GM12801 (cell line): ENCODE measurements at regions not wholly inside any gene's neighbourhood (a gene's known extent, or its start where the extent isn't known, plus 50 kb on each side); places are given as distances from the start of the nearest gene placed in this dataset.

ENCODE experiments used
- CTCF ChIP-seq: IDR thresholded peaks from one replicate; pipeline ENCODE4 v1.5.1; 2011; ENCODE audit warnings: control low read depth; ENCODE audit not compliant: insufficient read length; ENCODE audit errors: extremely low read depth

GRCh38 chr10:109770663-109771062, 152.6 kb downstream of the XPNPEP1 start:
- no peak for TF ChIP-seq CTCF

GRCh38 chr10:109769966-109770365, 153.3 kb downstream of the XPNPEP1 start:
- no peak for TF ChIP-seq CTCF

- no peak for TF ChIP-seq CTCF
Measured at GRCh38 chr10:109765838-109766237, 157.5 kb downstream of the XPNPEP1 start.

- TF ChIP-seq CTCF, result no peak
Measured at GRCh38 chr10:109762555-109762954, 160.8 kb downstream of the XPNPEP1 start.

- TF ChIP-seq CTCF, result no peak
Measured at GRCh38 chr10:109746861-109747260, 176.4 kb downstream of the XPNPEP1 start.

- no peak for TF ChIP-seq CTCF
Measured at GRCh38 chr10:109744020-109744419, 179.3 kb downstream of the XPNPEP1 start.

- TF ChIP-seq CTCF, result no peak
Measured at GRCh38 chr10:109743574-109743973, 179.7 kb downstream of the XPNPEP1 start.

GRCh38 chr10:109743146-109743545, 180.2 kb downstream of the XPNPEP1 start:
- no peak for TF ChIP-seq CTCF
